ENCODE measurements at regions not wholly inside any gene's neighbourhood (a gene's known extent, or its start where the extent isn't known, plus 50 kb on each side); places are given as distances from the start of the nearest gene placed in this dataset.
A peak's percentile ranks its signal among the peaks of the same experiment; 100 is the strongest.

DNA sequence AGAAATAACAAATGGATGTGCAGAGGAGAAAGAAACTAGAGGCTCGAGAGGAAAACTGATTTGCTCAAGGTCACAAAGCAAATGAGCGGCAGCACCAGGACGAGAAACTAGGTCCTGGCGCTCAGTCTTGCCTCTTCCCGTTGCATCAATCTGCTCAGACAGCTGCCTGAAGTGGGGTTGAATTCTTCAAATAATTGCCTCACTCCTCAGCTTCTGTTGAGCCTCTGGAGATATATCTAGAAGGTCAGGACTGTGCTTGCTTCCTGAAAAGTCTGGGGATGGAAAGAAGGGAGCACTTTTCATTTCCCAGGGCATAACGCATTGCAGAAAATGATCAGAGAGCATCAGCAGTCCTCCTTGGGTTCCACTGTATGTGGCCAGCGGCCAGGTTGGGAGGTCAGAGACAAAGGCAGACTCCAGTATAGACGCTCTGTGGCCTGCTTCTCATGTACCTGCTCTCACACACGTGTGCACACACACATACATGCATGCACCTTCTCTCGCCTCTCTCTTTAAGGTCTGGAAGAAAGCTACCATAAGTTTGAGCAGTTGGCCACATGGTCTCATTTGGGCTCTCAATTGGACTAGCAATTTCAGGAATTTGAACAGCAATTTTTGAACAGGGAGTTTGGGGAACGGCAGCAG lies 83.7 kb upstream of the DUSP5 start:
- no peak for DNase-seq (ENCODE audit: low read depth in 2 of 2)

DNA sequence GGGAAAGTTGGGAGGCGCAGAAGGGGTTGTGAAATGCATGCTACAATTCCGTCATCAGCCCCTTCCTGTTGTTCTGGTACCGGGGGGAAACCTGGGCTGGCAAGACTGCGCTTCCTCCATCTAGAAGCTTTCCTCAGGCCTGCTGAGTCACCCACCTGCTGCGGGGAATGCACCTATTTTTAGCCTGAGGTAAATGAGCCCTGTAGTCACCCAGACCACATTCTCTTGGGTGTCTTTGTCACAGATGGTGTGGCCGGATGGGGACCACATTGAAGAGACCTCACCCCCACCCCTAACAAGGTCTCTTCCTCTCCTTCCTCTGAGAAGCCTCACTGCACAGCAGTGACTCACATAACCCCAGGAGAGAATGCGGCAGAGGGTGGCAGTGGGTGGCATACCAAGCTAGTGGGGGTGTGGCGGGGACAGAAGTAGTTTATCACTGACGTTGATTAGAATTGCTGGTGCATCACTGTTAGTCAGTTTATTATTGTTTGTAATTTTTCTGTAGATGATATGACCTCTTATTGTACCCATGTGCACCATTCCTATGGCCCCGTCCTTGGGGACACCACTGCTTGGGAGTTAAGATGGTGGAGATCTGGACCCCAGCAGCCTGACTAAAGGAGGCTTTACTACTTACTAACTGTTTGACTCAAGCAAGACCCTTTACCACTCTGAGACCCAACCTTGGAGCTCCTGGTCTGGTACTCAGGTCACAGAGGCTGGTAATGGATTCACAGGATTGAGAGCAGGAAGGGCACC lies 83.0 kb upstream of the DUSP5 start:
- peak; percentile 72 to 73 for DNase-seq (ENCODE audit: low read depth in 2 of 2)

DNA sequence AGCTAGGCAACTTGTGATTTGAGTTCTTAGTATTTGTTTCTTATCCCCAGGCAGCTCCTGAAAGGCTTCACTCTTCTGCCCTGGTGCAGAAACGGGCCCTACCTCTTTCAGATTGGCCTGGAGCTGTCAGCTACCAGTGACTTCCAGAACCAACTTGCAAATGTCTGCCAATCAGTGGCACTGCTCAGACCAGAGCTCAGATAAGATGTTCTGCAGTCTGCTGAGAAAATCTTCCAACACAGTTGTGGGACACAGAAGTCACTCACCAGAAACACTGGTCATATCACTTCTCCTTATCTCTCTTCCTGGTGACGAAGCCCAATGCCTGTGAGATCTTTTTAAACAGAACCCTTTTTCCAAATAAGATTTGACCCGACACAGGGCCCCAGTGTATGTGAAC lies 81.9 kb upstream of the DUSP5 start:
- no peak for DNase-seq (ENCODE audit: low read depth in 2 of 2)

DNA sequence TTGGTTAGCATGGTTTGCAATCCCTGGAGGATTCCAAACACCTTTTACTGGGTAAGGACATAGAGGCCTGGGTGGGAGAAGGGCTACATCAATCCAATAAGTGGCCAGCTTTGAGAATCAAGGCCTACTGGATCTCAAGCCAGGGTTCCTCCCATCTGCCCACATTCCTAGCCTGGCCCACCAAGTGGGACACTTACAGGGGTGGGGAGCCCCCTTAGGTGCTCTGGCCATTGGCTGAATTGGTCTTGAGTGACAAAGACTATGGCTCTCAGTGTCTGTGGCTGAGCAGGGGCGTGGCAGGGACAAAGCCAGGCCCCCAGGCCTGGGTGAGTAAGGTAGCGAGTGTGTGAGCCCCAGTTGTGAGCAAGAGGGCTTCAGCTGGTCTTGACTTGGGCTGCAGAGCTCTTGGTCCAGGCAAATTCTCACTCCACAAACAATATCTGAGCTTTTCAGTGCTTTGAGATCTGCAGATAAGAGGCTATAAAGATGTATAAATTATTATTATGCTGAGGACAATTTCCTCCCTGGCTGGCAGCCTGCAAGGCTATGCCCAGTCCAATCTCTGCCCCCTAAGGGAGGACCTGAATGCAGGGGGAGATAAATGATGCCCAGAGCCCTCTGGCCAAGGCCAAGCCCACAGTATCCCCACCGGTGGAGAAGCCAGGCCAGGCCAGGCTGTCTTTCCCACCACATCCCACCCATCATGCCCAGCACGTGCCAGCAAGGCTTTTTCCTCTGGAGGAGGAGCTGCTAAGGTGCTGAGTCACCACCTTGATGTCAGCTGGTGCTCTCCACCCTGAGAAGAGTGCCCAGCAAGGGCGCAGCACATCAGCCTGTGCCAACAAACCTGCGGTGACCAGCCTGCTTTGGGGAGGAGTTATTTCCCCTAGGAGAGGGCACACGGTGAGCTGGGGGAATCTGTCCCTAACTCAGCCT lies 80.7 kb upstream of the DUSP5 start:
- DNase-seq (ENCODE audit: low read depth in 2 of 2) = no peak

DNA sequence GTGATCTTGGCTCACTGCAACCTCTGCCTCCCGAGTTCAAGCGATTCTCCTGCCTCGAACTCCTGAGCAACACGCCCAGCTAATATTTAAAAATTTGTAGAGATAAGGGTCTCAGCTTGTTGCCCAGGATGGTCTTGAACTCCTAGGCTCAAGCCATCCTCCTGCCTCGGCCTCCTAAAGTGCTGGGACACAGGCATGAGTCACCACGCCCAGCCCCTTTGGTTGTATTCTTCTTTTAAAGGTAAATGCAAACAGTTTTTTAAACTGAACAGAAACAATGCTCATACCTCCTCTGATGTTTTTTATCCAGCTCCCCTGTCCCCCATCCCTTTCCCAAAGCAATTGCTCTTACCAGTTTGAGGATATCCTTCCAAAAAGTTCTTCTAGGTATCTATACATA lies 79.5 kb upstream of the DUSP5 start:
- no peak for DNase-seq (ENCODE audit: low read depth in 2 of 2)

DNA sequence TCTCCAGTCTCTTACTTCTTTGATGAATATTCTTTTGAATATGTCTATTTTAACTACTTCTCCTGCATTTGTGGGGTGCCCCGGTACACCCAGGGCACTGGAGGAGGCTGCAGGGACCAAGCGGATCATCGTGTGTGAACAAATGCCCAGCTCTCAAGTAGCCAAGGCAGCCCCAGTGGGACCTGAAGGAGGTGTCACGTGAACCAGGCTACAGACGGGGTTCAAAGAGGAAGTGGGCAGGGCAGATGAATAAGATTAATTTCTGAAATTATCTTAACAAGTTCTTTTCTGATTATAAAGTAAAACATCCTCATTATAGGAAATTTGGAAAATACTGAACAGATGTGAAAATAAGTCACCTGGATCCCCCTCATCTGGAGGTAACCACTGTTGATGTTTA lies 78.4 kb upstream of the DUSP5 start:
- no peak for DNase-seq (ENCODE audit: low read depth in 2 of 2)

DNA sequence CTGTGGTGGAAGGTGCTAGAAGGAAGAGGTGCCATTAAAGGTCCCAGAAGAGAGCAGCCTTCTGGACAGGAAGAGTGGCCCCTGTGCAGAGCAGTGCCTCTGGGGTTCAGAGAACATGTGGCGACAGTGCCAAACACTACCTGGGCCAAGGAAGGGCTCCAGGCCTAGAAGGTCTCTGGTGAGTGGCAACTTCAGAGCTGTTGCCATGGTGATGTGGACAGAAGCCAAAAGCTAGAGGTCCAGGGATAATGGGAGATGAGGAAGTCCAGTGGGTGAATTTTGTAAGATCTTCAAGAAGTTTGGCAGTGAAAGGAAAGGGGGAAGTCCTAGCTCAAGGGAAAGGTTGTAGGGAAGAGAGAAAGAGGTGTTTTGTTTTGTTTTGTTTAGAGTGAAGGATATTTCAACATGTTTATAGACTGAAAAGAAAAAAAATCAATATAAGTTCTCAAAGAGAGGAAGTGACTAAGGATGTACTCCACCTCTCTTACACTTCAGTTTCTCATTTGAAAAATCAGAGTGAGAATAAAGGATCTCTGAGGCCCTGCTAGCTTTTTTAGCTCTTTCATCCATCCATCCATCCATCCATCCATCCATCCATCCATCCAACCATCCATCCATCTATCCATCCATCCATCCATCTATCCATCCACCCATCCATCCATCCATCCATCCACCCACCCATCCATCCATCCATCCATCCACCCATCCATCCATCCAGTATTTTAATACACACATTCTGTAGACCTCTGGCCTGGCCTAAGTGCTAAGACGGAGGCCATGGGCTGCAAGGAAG lies 77.1 kb upstream of the DUSP5 start:
- peak; percentile 31 to 77 for DNase-seq (ENCODE audit: low read depth in 2 of 2)

DNA sequence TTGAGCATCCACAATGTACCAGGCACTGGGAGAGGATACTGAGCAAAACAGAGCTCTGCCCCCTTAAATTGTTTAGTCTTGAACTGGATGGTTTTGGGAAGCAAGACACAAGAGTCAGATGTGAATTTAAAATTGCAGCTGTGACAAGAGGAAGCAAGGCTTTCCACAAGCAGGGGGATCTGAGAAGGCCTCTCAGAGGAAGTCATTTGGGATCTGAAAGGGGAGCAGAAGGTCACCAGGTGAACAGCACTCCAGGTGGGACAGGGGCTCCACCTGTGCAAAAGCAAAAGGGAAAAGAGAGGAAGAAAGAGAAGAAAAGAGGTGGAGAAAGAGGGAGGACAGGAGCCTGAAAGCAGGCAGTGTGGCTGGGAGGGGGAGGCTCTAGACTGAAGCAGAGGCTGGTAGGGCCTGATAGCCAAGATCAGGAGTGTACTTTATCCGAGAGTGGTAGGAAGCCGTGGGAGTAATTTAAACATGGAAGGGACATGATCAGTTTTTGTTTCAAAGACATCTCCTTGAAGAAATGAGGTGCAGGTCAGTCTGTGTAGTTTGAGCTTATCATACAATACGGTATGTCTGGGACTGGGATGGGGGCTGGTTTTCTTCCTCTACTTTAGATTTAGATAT lies 76.1 kb upstream of the DUSP5 start:
- no peak for DNase-seq (ENCODE audit: low read depth in 2 of 2)

DNA sequence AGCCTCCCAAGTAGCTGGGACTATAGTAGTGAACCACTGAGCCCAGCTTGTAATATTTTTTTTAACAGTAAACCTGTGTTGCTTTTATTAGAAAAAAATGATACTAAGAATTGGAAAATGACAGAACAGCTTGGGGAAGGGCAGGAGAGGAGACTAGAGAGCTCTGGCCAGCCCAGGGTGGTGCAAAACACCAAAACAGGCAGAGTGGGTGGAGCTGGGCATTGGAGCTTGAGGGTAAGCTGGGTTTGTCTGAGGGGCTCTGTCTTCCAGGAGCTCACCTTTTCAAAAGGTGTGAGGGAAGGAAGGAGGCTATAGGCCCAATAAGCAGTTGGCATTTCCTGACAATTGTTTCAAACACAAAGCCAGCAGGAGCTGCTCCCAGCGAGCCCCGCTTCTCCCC lies 75.2 kb upstream of the DUSP5 start:
- no peak for DNase-seq (ENCODE audit: low read depth in 2 of 2)

DNA sequence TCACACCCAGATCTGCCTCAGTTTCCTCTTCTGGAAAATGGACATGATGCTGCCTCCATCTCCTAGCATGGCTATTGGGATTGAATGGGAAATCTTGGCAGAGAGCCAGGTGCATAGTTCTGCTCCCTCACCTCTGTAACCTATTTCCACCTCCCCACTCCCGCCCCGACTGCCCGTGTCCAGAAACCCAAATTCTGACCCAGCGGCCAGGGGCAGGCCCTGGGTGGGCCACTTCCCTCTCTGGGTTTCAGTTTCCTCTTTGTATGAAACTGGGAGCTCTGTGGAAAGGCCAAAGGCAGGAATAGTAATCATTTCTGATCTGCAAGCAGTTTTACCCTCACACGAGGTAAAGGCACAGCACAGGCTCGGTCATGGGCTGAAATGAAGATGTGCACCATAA lies 74.1 kb upstream of the DUSP5 start:
- DNase-seq (ENCODE audit: low read depth in 2 of 2) = peak in 1 of 2 donors; percentile 56

DNA sequence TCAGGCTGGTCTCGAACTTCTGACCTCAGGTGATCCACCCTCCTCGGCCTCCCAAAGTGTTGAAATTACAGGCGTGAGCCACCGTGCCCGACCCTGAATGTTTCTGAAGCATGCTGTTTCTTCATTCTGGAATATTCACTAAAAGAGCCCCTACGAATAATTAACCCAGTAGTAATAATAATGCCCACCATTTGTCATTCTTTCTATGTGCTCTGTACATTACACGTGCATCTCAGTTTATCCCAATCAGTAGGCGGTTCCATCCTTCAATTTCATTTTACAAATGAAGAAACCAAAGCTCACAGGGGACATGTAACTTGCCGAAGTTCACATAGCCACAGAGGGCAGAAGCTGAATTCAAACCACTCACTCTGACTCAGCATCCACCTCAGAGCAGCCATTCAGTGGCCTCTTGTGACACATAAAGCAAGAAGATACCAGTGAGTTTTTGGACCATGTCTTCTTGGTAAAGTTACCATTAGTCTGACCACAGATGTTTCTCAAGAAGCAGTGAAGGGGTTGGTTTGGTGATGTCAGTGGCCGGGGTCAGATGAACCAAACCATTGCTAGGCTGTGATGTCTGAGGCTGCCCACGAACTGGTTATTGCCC lies 71.9 kb upstream of the DUSP5 start:
- DNase-seq (ENCODE audit: low read depth in 2 of 2) = peak; percentile 15 to 77

DNA sequence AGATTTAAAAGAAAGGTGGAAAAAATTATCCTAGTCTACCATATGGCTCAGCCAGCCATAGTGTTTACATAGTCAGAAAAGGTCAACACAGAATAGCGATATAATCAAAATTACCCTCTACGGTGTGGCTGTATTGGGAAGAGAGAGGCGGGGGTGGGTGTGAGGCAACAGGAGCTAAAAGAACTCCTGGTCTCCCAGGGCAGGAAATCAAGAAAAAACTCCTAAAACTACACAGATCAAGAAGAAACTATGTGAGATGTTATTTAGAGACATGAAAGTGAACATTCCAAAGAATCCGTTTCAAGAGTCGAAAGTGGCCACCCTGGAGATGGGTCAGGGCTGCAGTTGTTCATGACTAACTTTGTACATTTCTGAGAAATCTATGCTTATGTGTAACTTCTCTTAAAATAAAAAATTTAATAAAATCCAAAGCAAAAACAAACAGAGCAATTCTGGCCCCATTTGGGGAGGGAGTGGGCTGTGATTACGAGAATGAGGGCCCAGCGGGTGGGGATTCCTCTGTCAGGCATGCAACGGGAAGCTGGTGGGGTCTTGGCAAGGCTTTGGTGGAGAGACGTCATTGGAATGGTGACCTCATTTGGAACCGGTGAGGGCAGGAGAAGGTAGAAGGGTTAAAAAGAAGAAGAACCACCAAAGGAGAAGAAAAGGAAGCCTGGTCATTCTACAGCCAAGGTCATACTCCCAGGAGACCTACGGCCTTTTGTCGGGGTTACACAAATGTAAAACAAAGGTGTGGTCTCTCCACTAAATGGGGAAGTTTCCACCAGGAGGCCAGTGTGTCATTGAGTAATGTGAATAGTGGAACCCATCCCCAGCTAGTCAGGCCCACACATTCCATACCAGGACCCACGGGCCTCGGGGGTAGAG lies 71.2 kb upstream of the DUSP5 start:
- peak; percentile 43 to 59 for DNase-seq (ENCODE audit: low read depth in 2 of 2)

DNA sequence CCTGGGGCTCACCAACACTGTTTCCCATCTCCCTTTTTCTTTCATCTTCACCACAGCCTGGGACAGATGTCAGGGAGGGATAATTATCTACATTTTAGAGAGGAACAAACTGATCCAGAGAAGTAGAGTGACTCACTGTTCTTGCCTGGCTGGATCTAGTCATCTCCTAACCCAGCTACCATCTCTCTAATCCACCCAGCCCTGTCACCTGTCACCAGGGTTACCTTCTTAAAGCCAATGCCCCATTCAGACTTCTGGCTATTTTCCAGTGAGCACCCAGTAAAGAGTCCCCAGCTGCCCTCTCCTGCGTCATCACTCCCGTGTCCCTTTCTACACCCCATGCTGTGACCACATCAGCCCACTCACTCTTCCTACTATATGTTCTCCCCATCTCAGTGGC lies 68.4 kb upstream of the DUSP5 start:
- no peak for DNase-seq (ENCODE audit: low read depth in 2 of 2)

DNA sequence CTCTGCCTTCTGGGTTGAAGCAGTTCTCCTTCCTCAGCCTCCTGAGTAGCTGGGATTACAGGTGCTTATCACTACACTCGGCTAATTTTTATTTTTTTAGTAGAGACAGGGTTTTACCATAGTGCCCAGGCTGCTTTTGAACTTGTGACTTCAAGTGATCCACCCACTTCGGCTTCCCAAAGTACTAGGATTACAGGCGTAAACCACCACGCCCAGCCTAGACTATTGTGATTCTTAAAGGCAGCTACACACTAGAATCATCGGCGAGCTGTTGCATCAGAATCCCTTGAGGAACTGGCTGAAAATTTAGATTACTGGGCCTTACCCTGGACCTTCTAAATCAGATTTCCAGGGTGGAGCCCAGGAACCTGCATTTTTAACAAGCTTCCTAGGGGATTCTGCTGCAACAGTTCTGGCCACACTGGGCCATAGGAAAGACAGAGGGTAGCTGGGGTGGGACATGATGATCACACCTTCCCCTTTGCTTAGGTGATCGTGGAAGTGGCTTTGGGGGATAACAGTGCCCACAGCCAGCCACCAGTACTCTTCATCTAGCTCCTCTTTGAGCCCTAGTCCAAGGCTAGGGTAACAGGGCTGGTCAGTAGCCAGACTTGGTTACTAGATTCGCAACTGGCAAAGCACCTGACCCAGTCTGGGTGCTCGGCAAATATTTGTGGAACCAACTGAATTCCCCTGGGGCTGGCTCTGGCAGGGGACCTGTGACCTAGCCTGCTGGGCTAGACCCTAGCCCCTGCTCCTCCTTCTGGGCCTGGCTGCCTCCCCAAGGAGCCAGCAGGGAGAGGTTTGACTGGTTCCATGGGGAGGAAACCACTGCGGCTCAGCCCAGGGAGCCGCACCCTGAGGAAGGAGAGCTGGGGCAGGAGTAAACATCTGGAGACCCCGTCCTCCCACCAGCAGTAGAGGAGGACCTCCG lies 67.1 kb upstream of the DUSP5 start:
- DNase-seq (ENCODE audit: low read depth in 2 of 2) = no peak

DNA sequence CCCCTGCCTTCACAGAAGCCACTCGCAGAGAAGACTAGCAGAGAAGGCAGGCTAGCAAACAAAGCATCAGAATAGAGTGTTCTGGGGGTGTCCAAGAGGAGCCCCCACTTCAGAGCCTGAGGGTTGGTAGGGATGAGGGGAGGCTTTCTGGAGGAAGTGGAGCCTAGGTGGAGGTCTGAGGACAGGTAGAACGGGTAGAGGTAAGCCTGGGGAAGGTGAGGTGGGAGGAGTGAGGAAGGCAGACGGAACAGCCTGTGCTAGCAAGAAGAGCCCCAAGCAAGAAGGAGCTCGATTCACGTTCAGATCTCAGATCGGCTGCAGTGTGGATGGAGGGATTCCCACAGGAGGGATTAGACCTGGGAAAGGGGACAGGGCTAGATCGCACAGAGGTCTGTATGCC lies 66.0 kb upstream of the DUSP5 start:
- no peak for DNase-seq (ENCODE audit: low read depth in 2 of 2)

DNA sequence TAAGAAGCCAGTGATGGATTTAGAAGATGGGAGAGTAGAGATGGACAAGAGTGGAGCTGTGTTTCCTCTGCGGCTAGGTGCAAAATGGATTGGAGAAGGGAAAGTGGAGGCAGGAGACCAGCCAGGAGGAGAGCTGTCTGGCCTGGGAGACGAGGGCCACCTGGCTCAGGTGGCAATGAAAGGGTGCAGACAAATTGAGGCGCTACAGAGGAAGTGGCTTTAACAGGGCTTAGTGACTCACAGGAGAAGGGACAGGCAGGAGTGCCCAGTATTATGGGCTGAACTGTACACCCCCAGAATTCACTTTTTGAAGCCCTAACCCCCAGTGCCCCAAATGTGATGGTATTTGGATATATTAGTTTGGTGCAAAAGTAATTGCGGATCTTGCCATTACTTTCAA lies 65.6 kb upstream of the DUSP5 start:
- DNase-seq (ENCODE audit: low read depth in 2 of 2) = no peak

DNA sequence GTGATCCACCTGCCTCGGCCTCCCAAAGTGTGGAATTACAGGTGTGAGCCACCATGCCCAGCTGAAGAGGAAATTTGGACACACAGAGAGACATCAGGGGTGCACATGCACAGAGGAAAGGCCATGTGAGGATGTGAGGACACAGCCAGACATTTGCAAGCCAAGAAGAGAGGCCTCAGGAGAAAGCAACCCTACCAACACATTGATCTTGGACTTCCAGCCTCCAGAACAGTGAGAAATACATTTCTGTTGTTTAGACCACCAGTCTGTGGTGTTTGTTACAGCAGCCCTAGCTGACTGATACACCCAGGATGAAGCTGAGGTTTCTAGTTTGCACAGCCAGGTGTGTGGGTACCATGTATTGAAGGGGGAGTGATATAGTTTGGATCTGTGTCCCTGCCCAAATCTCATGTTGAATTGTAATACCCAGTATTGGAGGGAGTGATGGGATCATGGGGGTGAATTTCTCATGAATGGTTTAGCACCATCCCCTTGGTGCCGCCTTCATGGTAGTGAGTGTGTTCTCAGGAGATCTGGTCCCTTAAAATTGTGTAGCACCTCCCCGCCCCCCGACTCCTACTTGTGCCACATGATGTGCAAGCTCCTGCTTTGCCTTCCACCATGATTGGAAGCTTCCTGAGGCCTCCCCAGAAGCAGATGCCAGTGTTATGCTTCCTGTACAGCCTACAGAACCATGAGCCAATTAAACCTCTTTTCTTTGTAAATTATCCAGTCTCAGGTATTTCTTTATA lies 64.7 kb upstream of the DUSP5 start:
- no peak for DNase-seq (ENCODE audit: low read depth in 2 of 2)

DNA sequence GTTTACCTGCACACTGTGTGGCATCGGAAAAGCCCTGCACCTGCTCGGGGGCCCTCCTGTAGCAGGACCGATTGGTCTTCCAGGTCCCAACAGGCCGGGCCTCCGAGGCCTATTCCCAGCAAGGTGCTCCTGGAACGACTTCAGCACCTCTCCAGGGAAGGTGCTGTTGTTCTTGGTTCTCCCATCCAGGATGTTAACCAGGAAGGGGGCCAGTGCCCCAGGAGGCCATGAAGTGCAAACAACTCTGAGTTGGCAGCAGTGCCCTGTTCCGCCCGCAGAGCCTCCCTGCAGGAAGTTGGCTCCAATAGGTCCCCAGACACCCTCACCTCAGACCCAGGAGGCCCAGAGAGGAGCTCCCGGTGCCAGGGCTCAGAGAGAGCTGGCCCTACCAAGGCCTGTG lies 64.0 kb upstream of the DUSP5 start:
- no peak for DNase-seq (ENCODE audit: low read depth in 2 of 2)

Measured in lung microvascular endothelial cell (primary cell).